HepG2 (cell line): ENCODE measurements at regions not wholly inside any gene's neighbourhood (a gene's known extent, or its start where the extent isn't known, plus 50 kb on each side); places are given as distances from the start of the nearest gene placed in this dataset.

Experiments used
- CHD4 ChIP-seq: fragments of 200-600 bp; sonication (generic); IDR thresholded peaks from 2 replicates; pipeline ENCODE4 v1.7.0; 2017; ENCODE audit warnings: mild to moderate bottlenecking, low read length, borderline replicate concordance
- CREM ChIP-seq, 2 experiments: sonication (generic) in 1 of 2; formaldehyde crosslinking in 1 of 2; IDR thresholded peaks; 2 replicates each; pipeline versions ENCODE4 v1.4.0 to v1.6.1; 2016 to 2020; ENCODE audit warnings: antibody characterized with exemption in 1 of 2, mild to moderate bottlenecking in 1 of 2, missing genetic modification reagents in 1 of 2
- FOXM1 ChIP-seq: sonication (generic); formaldehyde crosslinking; IDR thresholded peaks from 2 replicates; pipeline ENCODE4 v1.5.0; 2020; ENCODE audit warnings: missing genetic modification reagents
- IKZF4 ChIP-seq: sonication (generic); formaldehyde crosslinking; IDR thresholded peaks from 2 replicates; pipeline ENCODE4 v1.5.1; 2020; ENCODE audit warnings: borderline replicate concordance, mild to moderate bottlenecking, low read depth, missing genetic modification reagents; ENCODE audit errors: not compliant biosample characterization
- IRF2 ChIP-seq: IDR thresholded peaks from 2 replicates; pipeline ENCODE4 v1.6.1; 2018; ENCODE audit warnings: missing genetic modification reagents, missing compliant biosample characterization
- MAZ ChIP-seq, 2 experiments: sonication (generic) in 1 of 2; formaldehyde crosslinking in 1 of 2; IDR thresholded peaks; 2 replicates each; pipeline versions ENCODE4 v1.5.0 to v1.6.1; 2012 to 2020; ENCODE audit warnings: low read depth in 2 of 2, mild to moderate bottlenecking in 2 of 2, borderline replicate concordance in 1 of 2, improper control_type of control experiment in 1 of 2, low read length in 1 of 2, missing genetic modification reagents in 1 of 2, moderate library complexity in 1 of 2
- MEF2D ChIP-seq: sonication (generic); formaldehyde crosslinking; IDR thresholded peaks from 2 replicates; pipeline ENCODE4 v1.5.1; 2020; ENCODE audit warnings: mild to moderate bottlenecking, missing genetic modification reagents
- MIXL1 ChIP-seq: IDR thresholded peaks from 2 replicates; pipeline ENCODE4 v1.6.1; 2016
- SNAPC2 ChIP-seq: sonication (generic); formaldehyde crosslinking; IDR thresholded peaks from 2 replicates; pipeline ENCODE4 v1.8.1; 2022; ENCODE audit warnings: mild to moderate bottlenecking, missing genetic modification reagents
- STAG1 ChIP-seq: sonication (generic); formaldehyde crosslinking; IDR thresholded peaks from 2 replicates; pipeline ENCODE4 v1.4.0; 2020; ENCODE audit warnings: missing genetic modification reagents
- YEATS2 ChIP-seq: sonication (generic); formaldehyde crosslinking; IDR thresholded peaks from 2 replicates; pipeline ENCODE4 v1.4.0; 2020; ENCODE audit warnings: missing genetic modification reagents, borderline replicate concordance
- ZNF207 ChIP-seq: fragments of 450-650 bp; IDR thresholded peaks from 2 replicates; pipeline ENCODE4 v1.6.1; 2016; ENCODE audit warnings: antibody characterized with exemption, borderline replicate concordance
- ZNF329 ChIP-seq: sonication (generic); formaldehyde crosslinking; IDR thresholded peaks from 2 replicates; pipeline ENCODE4 v1.9.0; 2021; ENCODE audit warnings: low read depth, mild to moderate bottlenecking, missing genetic modification reagents
- ZNF407 ChIP-seq: sonication (generic); formaldehyde crosslinking; IDR thresholded peaks from one replicate; pipeline ENCODE4 v1.5.1; 2020; ENCODE audit warnings: mild to moderate bottlenecking, missing genetic modification reagents; ENCODE audit errors: not compliant biosample characterization
- ZNF446 ChIP-seq: sonication (generic); formaldehyde crosslinking; IDR thresholded peaks from 2 replicates; pipeline ENCODE4 v1.5.0; 2020; ENCODE audit warnings: mild to moderate bottlenecking, missing genetic modification reagents
- ZNF558 ChIP-seq: sonication (generic); formaldehyde crosslinking; IDR thresholded peaks from 2 replicates; pipeline ENCODE4 v1.9.0; 2022; ENCODE audit warnings: mild to moderate bottlenecking, missing genetic modification reagents, borderline replicate concordance
- ZNF577 ChIP-seq: sonication (generic); formaldehyde crosslinking; IDR thresholded peaks from 2 replicates; pipeline ENCODE4 v1.4.0; 2020; ENCODE audit warnings: mild to moderate bottlenecking, low read depth, missing genetic modification reagents, borderline replicate concordance
- ZNF597 ChIP-seq: sonication (generic); formaldehyde crosslinking; IDR thresholded peaks from 2 replicates; pipeline ENCODE4 v1.5.0; 2020; ENCODE audit warnings: missing genetic modification reagents
- ZNF709 ChIP-seq: sonication (generic); formaldehyde crosslinking; IDR thresholded peaks from 2 replicates; pipeline ENCODE4 v1.5.0; 2020; ENCODE audit warnings: mild to moderate bottlenecking, missing genetic modification reagents
- TF ChIP-seq, protein P1 (sequence below): sonication (generic); formaldehyde crosslinking; conservative IDR thresholded peaks from 2 replicates; pipeline ENCODE4 v1.4.0; 2020; ENCODE audit warnings: missing genetic modification reagents

DNA sequence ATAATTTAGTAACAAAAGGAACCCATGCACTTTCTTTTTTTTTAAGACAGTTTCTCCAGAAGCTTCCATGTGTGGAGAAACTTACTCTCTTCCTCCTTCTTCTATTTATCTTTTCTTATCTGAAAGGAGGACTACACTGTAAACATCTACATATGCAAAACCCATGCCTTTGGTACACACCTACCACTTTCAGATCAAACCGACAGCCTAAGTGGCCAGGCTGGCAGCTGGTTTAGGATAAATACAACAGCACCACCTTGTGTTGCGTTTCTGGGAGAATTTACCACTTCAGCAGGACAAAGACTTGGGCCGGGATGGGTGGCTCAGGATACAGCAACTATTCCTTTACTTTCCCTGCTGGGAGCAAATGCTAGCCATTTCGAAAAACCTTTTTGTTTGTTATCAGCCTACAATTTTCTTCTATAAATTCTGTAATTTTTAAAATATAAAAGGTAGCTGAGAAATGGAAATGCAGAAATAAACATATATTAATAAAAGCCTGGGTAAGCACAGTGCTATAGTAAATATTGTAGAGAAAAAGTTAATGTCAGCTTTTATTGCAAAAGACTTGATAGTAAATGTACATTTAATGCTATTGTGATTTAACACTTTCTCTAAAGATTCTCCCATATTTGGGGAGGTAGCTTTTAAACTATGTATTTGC is 94.0 kb upstream of the RFC3 start (continued):
- peak; percentile 63; the same call in 1 of the 2 replicates for TF ChIP-seq SNAPC2
- no peak for TF ChIP-seq ZNF407
- no peak for TF ChIP-seq ZNF709 (CRISPR knock-in tag)
- TF ChIP-seq ZNF446 (CRISPR knock-in tag) = no peak
- peak; percentile 98 for TF ChIP-seq STAG1 (CRISPR knock-in tag)
- no peak for TF ChIP-seq ZNF577 (CRISPR knock-in tag)
- no peak for TF ChIP-seq ZNF207
- TF ChIP-seq MAZ (IDR thresholded peaks at IDR 0.05; ENCODE audit: borderline replicate concordance, low read depth, low read length) = no peak
- TF ChIP-seq MAZ (CRISPR knock-in tag; IDR thresholded peaks at IDR 0.05; ENCODE audit: low read depth) = no peak
- peak; percentile 67; the same call in 1 of the 2 replicates for TF ChIP-seq MIXL1 (CRISPR knock-in tag)
- no peak for TF ChIP-seq MEF2D
- TF ChIP-seq ZNF329 = no peak
- TF ChIP-seq, protein P1, sequence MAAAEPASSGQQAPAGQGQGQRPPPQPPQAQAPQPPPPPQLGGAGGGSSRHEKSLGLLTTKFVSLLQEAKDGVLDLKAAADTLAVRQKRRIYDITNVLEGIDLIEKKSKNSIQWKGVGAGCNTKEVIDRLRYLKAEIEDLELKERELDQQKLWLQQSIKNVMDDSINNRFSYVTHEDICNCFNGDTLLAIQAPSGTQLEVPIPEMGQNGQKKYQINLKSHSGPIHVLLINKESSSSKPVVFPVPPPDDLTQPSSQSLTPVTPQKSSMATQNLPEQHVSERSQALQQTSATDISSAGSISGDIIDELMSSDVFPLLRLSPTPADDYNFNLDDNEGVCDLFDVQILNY (CRISPR knock-in tag) = no peak
- TF ChIP-seq CHD4 = peak; percentile 53; the same call in 1 of the 2 replicates
- TF ChIP-seq IRF2 (CRISPR knock-in tag) = peak; percentile 65; the same call in 1 of the 2 replicates
- no peak for TF ChIP-seq ZNF558 (CRISPR knock-in tag)
- TF ChIP-seq ZNF597 = no peak
- TF ChIP-seq FOXM1 (CRISPR knock-in tag) = no peak
- TF ChIP-seq YEATS2 (CRISPR knock-in tag) = 0 out of 2 replicates have a peak, but pooled peaks have one; percentile 31
- TF ChIP-seq IKZF4 (CRISPR knock-in tag) = no peak
- TF ChIP-seq CREM (IDR thresholded peaks at IDR 0.05) = no peak
- TF ChIP-seq CREM (CRISPR knock-in tag; IDR thresholded peaks at IDR 0.05) = no peak
